ENCODE measurements at regions not wholly inside any gene's neighbourhood (a gene's known extent, or its start where the extent isn't known, plus 50 kb on each side); places are given as distances from the start of the nearest gene placed in this dataset.
A peak's percentile ranks its signal among the peaks of the same experiment; 100 is the strongest.

- no peak for DNase-seq (ENCODE audit: low spot score in 2 of 2)
- Mint-ChIP-seq H3K9me3 (no peaks in the 10 kb centered on the region), H3K4me1 (peaks cover 6% of the 10 kb centered on the region), H3K4me3 (peak overlapping the region; percentile 27), H3K27ac (peak overlapping the region; percentile 18), H3K36me3 (no peaks in the 10 kb centered on the region)
- no peak for ATAC-seq
Measured at GRCh38 chr13:38180670-38181069, 169.0 kb upstream of the UFM1 start.

- no peaks in the 10 kb centered on the region for H3K36me3 Mint-ChIP-seq
- H3K9me3 Mint-ChIP-seq, result no peaks in the 10 kb centered on the region
- H3K27ac Mint-ChIP-seq, result peak overlapping the region; percentile 18
- ATAC-seq (no peak), DNase-seq (ENCODE audit: low spot score in 2 of 2) (no peak)
- peaks cover 6% of the 10 kb centered on the region for H3K4me1 Mint-ChIP-seq
- H3K4me3 Mint-ChIP-seq, result peak overlapping the region; percentile 27
Measured at GRCh38 chr13:38180126-38180525, 169.5 kb upstream of the UFM1 start.

GRCh38 chr13:38176664-38177063 lies 173.0 kb upstream of the UFM1 start:
- no peak overlapping the region for H3K27ac Mint-ChIP-seq
- DNase-seq (ENCODE audit: low spot score in 2 of 2) (no peak), ATAC-seq (no peak)
- H3K9me3 Mint-ChIP-seq, result no peaks in the 10 kb centered on the region
- peaks cover 6% of the 10 kb centered on the region for H3K4me1 Mint-ChIP-seq
- no peak overlapping the region for H3K4me3 Mint-ChIP-seq
- H3K36me3 Mint-ChIP-seq, result no peaks in the 10 kb centered on the region

- no peaks in the 10 kb centered on the region for H3K36me3 Mint-ChIP-seq
- no peaks in the 10 kb centered on the region for H3K9me3 Mint-ChIP-seq
- ATAC-seq (no peak), DNase-seq (ENCODE audit: low spot score in 2 of 2) (no peak)
- no peaks in the 10 kb centered on the region for H3K4me1 Mint-ChIP-seq
- H3K4me3 Mint-ChIP-seq, result no peak overlapping the region
- no peak overlapping the region for H3K27ac Mint-ChIP-seq
Measured at GRCh38 chr13:38173403-38173802, 176.2 kb upstream of the UFM1 start.

GRCh38 chr13:38167164-38167822 lies 182.4 kb upstream of the UFM1 start:
- no peak for ATAC-seq
- no peak for DNase-seq (ENCODE audit: low spot score in 2 of 2)
- H3K4me3 Mint-ChIP-seq, result no peak overlapping the region
- H3K9me3 Mint-ChIP-seq, result no peaks in the 10 kb centered on the region
- H3K27ac Mint-ChIP-seq, result no peak overlapping the region
- H3K4me1 Mint-ChIP-seq, result no peaks in the 10 kb centered on the region
- H3K36me3 Mint-ChIP-seq, result no peaks in the 10 kb centered on the region

GRCh38 chr13:38166116-38166515 lies 183.5 kb upstream of the UFM1 start:
- Mint-ChIP-seq H3K27ac (no peak overlapping the region), H3K4me1 (no peaks in the 10 kb centered on the region), H3K4me3 (no peak overlapping the region), H3K9me3 (peaks cover 2% of the 10 kb centered on the region), H3K36me3 (no peaks in the 10 kb centered on the region)
- DNase-seq (ENCODE audit: low spot score in 2 of 2) (no peak), ATAC-seq (no peak)

- H3K4me3 Mint-ChIP-seq, result no peak overlapping the region
- H3K27ac Mint-ChIP-seq, result no peak overlapping the region
- no peaks in the 10 kb centered on the region for H3K36me3 Mint-ChIP-seq
- no peaks in the 10 kb centered on the region for H3K4me1 Mint-ChIP-seq
- ATAC-seq (no peak), DNase-seq (ENCODE audit: low spot score in 2 of 2) (no peak)
- peaks cover 13% of the 10 kb centered on the region for H3K9me3 Mint-ChIP-seq
Measured at GRCh38 chr13:38160131-38160530, 189.5 kb upstream of the UFM1 start.

GRCh38 chr13:38159710-38160109 lies 189.9 kb upstream of the UFM1 start:
- no peak overlapping the region for H3K4me3 Mint-ChIP-seq
- no peaks in the 10 kb centered on the region for H3K36me3 Mint-ChIP-seq
- peaks cover 13% of the 10 kb centered on the region for H3K9me3 Mint-ChIP-seq
- H3K4me1 Mint-ChIP-seq, result no peaks in the 10 kb centered on the region
- DNase-seq (ENCODE audit: low spot score in 2 of 2) (no peak), ATAC-seq (no peak)
- no peak overlapping the region for H3K27ac Mint-ChIP-seq

GRCh38 chr13:38147050-38147449 lies 202.6 kb upstream of the UFM1 start:
- no peak for ATAC-seq
- DNase-seq (ENCODE audit: low spot score in 2 of 2), result no peak
- no peaks in the 10 kb centered on the region for H3K4me1 Mint-ChIP-seq
- H3K4me3 Mint-ChIP-seq, result no peak overlapping the region
- no peak overlapping the region for H3K27ac Mint-ChIP-seq
- H3K9me3 Mint-ChIP-seq, result peaks cover 19% of the 10 kb centered on the region
- H3K36me3 Mint-ChIP-seq, result no peaks in the 10 kb centered on the region

GRCh38 chr13:38141792-38142191 lies 207.9 kb upstream of the UFM1 start:
- H3K4me3 Mint-ChIP-seq, result no peak overlapping the region
- ATAC-seq, result no peak
- no peaks in the 10 kb centered on the region for H3K36me3 Mint-ChIP-seq
- H3K27ac Mint-ChIP-seq, result no peak overlapping the region
- H3K9me3 Mint-ChIP-seq, result peaks cover 8% of the 10 kb centered on the region
- no peaks in the 10 kb centered on the region for H3K4me1 Mint-ChIP-seq
- no peak for DNase-seq (ENCODE audit: low spot score in 2 of 2)

GRCh38 chr13:38135592-38135991 lies 214.1 kb upstream of the UFM1 start:
- no peak overlapping the region for H3K4me3 Mint-ChIP-seq
- H3K27ac Mint-ChIP-seq, result no peak overlapping the region
- ATAC-seq, result no peak
- H3K9me3 Mint-ChIP-seq, result peaks cover 6% of the 10 kb centered on the region
- no peaks in the 10 kb centered on the region for H3K4me1 Mint-ChIP-seq
- H3K36me3 Mint-ChIP-seq, result no peaks in the 10 kb centered on the region
- DNase-seq (ENCODE audit: low spot score in 2 of 2), result no peak

- H3K36me3 Mint-ChIP-seq, result no peaks in the 10 kb centered on the region
- DNase-seq (ENCODE audit: low spot score in 2 of 2) (no peak), ATAC-seq (no peak)
- H3K9me3 Mint-ChIP-seq, result peaks cover 11% of the 10 kb centered on the region
- no peak overlapping the region for H3K4me3 Mint-ChIP-seq
- H3K4me1 Mint-ChIP-seq, result no peaks in the 10 kb centered on the region
- H3K27ac Mint-ChIP-seq, result no peak overlapping the region
Measured at GRCh38 chr13:38121267-38121666, 228.4 kb upstream of the UFM1 start.

GRCh38 chr13:38103851-38104250 lies 234.3 kb upstream of the TRPC4 start:
- Mint-ChIP-seq H3K36me3 (no peaks in the 10 kb centered on the region), H3K27ac (no peak overlapping the region), H3K9me3 (peaks cover 18% of the 10 kb centered on the region), H3K4me1 (no peaks in the 10 kb centered on the region), H3K4me3 (no peak overlapping the region)
- ATAC-seq (no peak), DNase-seq (ENCODE audit: low spot score in 2 of 2) (no peak)

- Mint-ChIP-seq H3K4me1 (no peaks in the 10 kb centered on the region), H3K36me3 (no peaks in the 10 kb centered on the region), H3K9me3 (peaks cover 18% of the 10 kb centered on the region), H3K4me3 (no peak overlapping the region), H3K27ac (no peak overlapping the region)
- DNase-seq (ENCODE audit: low spot score in 2 of 2), result no peak
- ATAC-seq, result no peak
Measured at GRCh38 chr13:38099751-38100150, 230.2 kb upstream of the TRPC4 start.

GRCh38 chr13:38093425-38093824 lies 223.9 kb upstream of the TRPC4 start:
- DNase-seq (ENCODE audit: low spot score in 2 of 2) (no peak), ATAC-seq (no peak)
- H3K9me3 Mint-ChIP-seq, result peaks cover 10% of the 10 kb centered on the region
- H3K27ac Mint-ChIP-seq, result no peak overlapping the region
- no peaks in the 10 kb centered on the region for H3K4me1 Mint-ChIP-seq
- H3K4me3 Mint-ChIP-seq, result no peak overlapping the region
- no peaks in the 10 kb centered on the region for H3K36me3 Mint-ChIP-seq

GRCh38 chr13:38090913-38091312 lies 221.3 kb upstream of the TRPC4 start:
- DNase-seq (ENCODE audit: low spot score in 2 of 2), result no peak

GRCh38 chr13:38086721-38087120 lies 217.1 kb upstream of the TRPC4 start:
- Mint-ChIP-seq H3K36me3 (no peaks in the 10 kb centered on the region), H3K9me3 (peaks cover 16% of the 10 kb centered on the region), H3K4me1 (no peaks in the 10 kb centered on the region), H3K4me3 (no peak overlapping the region), H3K27ac (no peak overlapping the region)
- no peak for DNase-seq (ENCODE audit: low spot score in 2 of 2)
- no peak for ATAC-seq

More at GRCh38 chr13:38090913-38091312, 221.3 kb upstream of the TRPC4 start:
- no peaks in the 10 kb centered on the region for H3K36me3 Mint-ChIP-seq
- no peak overlapping the region for H3K27ac Mint-ChIP-seq
- no peaks in the 10 kb centered on the region for H3K4me1 Mint-ChIP-seq
- ATAC-seq, result no peak
- no peak overlapping the region for H3K4me3 Mint-ChIP-seq
- peaks cover 3% of the 10 kb centered on the region for H3K9me3 Mint-ChIP-seq
